ENCODE measurements at regions not wholly inside any gene's neighbourhood (a gene's known extent, or its start where the extent isn't known, plus 50 kb on each side); places are given as distances from the start of the nearest gene placed in this dataset.

- no peak for DNase-seq
Measured at GRCh38 chr1:55512466-55512865, 297.3 kb upstream of the USP24 start.

- DNase-seq, result no peak
Measured at GRCh38 chr1:55507578-55507931, 292.4 kb upstream of the USP24 start.

- no peak for DNase-seq
Measured at GRCh38 chr1:55506740-55507577, 291.8 kb upstream of the USP24 start.

- no peak for DNase-seq
Measured at GRCh38 chr1:55505326-55505725, 290.2 kb upstream of the USP24 start.

GRCh38 chr1:55504306-55504731 is 289.2 kb upstream of the USP24 start:
- no peak for DNase-seq

- no peak for DNase-seq
Measured at GRCh38 chr1:55503663-55504305, 288.6 kb upstream of the USP24 start.

- no peak for DNase-seq
Measured at GRCh38 chr1:55500601-55501000, 285.4 kb upstream of the USP24 start.

- no peak for DNase-seq
Measured at GRCh38 chr1:55490547-55490946, 275.4 kb upstream of the USP24 start.

GRCh38 chr1:55484173-55484572 is 269.0 kb upstream of the USP24 start:
- no peak for DNase-seq

GRCh38 chr1:55483523-55483922 is 268.4 kb upstream of the USP24 start:
- no peak for DNase-seq

GRCh38 chr1:55481634-55482033 is 266.5 kb upstream of the USP24 start:
- DNase-seq, result no peak

GRCh38 chr1:55480029-55480795 is 265.0 kb upstream of the USP24 start:
- DNase-seq, result no peak

- no peak for DNase-seq
Measured at GRCh38 chr1:55478742-55479141, 263.6 kb upstream of the USP24 start.

- no peak for DNase-seq
Measured at GRCh38 chr1:55477953-55478352, 262.8 kb upstream of the USP24 start.

GRCh38 chr1:55476445-55477015 is 261.4 kb upstream of the USP24 start:
- DNase-seq, result no peak

GRCh38 chr1:55474168-55474786 is 259.1 kb upstream of the USP24 start:
- DNase-seq, result no peak

- no peak for DNase-seq
Measured at GRCh38 chr1:55473661-55474060, 258.5 kb upstream of the USP24 start.

- DNase-seq, result no peak
Measured at GRCh38 chr1:55472784-55473183, 257.6 kb upstream of the USP24 start.

- DNase-seq, result no peak
Measured at GRCh38 chr1:55472115-55472514, 257.0 kb upstream of the USP24 start.

GRCh38 chr1:55468142-55468795 is 253.1 kb upstream of the USP24 start:
- DNase-seq, result no peak

- DNase-seq, result no peak
Measured at GRCh38 chr1:55466921-55467320, 251.8 kb upstream of the USP24 start.

- DNase-seq, result no peak
Measured at GRCh38 chr1:55466373-55466772, 251.2 kb upstream of the USP24 start.
